DOHH2 (cell line): ENCODE measurements at regions not wholly inside any gene's neighbourhood (a gene's known extent, or its start where the extent isn't known, plus 50 kb on each side); places are given as distances from the start of the nearest gene placed in this dataset.

Experiments
- H3F3A ChIP-seq: fragments of 200-600 bp; sonication (generic), shearing (Covaris generic); 2 replicates; pipeline ENCODE4 v1.6.0; 2016; ENCODE audit warnings: antibody characterized with exemption, mild to moderate bottlenecking; ENCODE audit not compliant: control insufficient read depth, insufficient read depth
- H3K27ac ChIP-seq: fragments of 200-600 bp; sonication (generic); 2 replicates; pipeline ENCODE4 v1.5.1; 2014; ENCODE audit warnings: low read depth, mild to moderate bottlenecking, low read length, moderate library complexity
- H3K27me3 ChIP-seq: fragments of 200-600 bp; sonication (generic); 2 replicates; pipeline ENCODE4 v1.6.1; 2014; ENCODE audit warnings: mild to moderate bottlenecking, low read length, mixed read lengths; ENCODE audit not compliant: control insufficient read depth
- H3K36me3 ChIP-seq: fragments of 200-600 bp; sonication (generic); 2 replicates; pipeline ENCODE4 v1.6.1; 2014; ENCODE audit warnings: mild to moderate bottlenecking, low read length, moderate library complexity, mixed read lengths; ENCODE audit not compliant: control insufficient read depth
- H3K4me1 ChIP-seq: fragments of 200-600 bp; sonication (generic); 2 replicates; pipeline ENCODE4 v1.6.1; 2014; ENCODE audit warnings: mild to moderate bottlenecking, low read length, mixed read lengths; ENCODE audit not compliant: control insufficient read depth
- H3K4me2 ChIP-seq: fragments of 200-600 bp; sonication (generic); 2 replicates; pipeline ENCODE4 v1.6.0; 2014; ENCODE audit warnings: mild to moderate bottlenecking, low read length, moderate library complexity
- H3K4me3 ChIP-seq: fragments of 200-600 bp; sonication (generic); 2 replicates; pipeline ENCODE4 v1.5.1; 2014; ENCODE audit warnings: mild to moderate bottlenecking, low read length, mixed read lengths
- H3K79me2 ChIP-seq: fragments of 200-600 bp; sonication (generic); 2 replicates; pipeline ENCODE4 v1.6.1; 2014; ENCODE audit warnings: mild to moderate bottlenecking, low read length, mixed read lengths; ENCODE audit not compliant: control insufficient read depth
- H3K9me2 ChIP-seq: fragments of 200-600 bp; sonication (generic); replicated peaks from 2 replicates; pipeline ENCODE4 v1.6.1; 2014; ENCODE audit warnings: mild to moderate bottlenecking, low read length, mixed read lengths; ENCODE audit not compliant: control insufficient read depth
- H3K9me3 ChIP-seq: fragments of 200-600 bp; sonication (generic); 2 replicates; pipeline ENCODE4 v1.6.1; 2014; ENCODE audit warnings: antibody characterized with exemption, low read length, mixed read lengths; ENCODE audit not compliant: control insufficient read depth, insufficient read depth
- H4K20me1 ChIP-seq: fragments of 200-600 bp; sonication (generic); 2 replicates; pipeline ENCODE4 v1.6.0; 2014; ENCODE audit warnings: low read depth, mild to moderate bottlenecking, antibody characterized with exemption, low read length, moderate library complexity; ENCODE audit not compliant: control insufficient read depth, insufficient read depth
- EZH2phosphoT487 ChIP-seq: fragments of 200-600 bp; sonication (generic); IDR thresholded peaks from 2 replicates; pipeline ENCODE4 v1.6.1; 2017; ENCODE audit warnings: borderline replicate concordance, mild to moderate bottlenecking, antibody characterized with exemption, low read length, moderate library complexity, mixed read lengths
- TF ChIP-seq, protein P1 (sequence below): fragments of 200-600 bp; sonication (generic); IDR thresholded peaks from one replicate; pipeline ENCODE4 v1.5.1; 2014; ENCODE audit warnings: antibody characterized with exemption, mild to moderate bottlenecking, low read depth, low read length; ENCODE audit not compliant: poor library complexity, severe bottlenecking

DNA sequence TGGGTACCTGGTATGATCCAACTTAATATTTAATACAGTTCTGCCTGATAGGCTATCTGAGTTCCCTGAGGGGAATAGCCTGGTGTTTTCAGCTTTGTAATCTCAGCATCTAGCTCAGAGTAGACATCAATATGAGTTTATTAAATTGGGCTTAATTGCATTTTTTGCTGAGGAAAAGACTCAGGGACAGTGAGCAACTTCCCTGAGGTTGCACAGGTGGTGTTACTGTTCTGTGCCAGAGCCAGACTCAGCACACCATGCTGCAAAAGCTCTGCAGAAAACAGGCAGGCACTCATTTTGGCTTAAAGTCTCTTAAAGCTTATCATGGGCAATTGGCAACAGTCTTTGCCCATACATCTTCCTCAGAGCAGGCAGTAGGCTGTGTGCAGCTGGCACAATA, 90.5 kb upstream of the JUN start:
- H3K27ac ChIP-seq = no peak overlapping the region
- H3K36me3 ChIP-seq = no peaks in the 10 kb centered on the region
- no peak for TF ChIP-seq EZH2phosphoT487
- TF ChIP-seq, protein P1, sequence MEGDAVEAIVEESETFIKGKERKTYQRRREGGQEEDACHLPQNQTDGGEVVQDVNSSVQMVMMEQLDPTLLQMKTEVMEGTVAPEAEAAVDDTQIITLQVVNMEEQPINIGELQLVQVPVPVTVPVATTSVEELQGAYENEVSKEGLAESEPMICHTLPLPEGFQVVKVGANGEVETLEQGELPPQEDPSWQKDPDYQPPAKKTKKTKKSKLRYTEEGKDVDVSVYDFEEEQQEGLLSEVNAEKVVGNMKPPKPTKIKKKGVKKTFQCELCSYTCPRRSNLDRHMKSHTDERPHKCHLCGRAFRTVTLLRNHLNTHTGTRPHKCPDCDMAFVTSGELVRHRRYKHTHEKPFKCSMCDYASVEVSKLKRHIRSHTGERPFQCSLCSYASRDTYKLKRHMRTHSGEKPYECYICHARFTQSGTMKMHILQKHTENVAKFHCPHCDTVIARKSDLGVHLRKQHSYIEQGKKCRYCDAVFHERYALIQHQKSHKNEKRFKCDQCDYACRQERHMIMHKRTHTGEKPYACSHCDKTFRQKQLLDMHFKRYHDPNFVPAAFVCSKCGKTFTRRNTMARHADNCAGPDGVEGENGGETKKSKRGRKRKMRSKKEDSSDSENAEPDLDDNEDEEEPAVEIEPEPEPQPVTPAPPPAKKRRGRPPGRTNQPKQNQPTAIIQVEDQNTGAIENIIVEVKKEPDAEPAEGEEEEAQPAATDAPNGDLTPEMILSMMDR = no peak

DNA sequence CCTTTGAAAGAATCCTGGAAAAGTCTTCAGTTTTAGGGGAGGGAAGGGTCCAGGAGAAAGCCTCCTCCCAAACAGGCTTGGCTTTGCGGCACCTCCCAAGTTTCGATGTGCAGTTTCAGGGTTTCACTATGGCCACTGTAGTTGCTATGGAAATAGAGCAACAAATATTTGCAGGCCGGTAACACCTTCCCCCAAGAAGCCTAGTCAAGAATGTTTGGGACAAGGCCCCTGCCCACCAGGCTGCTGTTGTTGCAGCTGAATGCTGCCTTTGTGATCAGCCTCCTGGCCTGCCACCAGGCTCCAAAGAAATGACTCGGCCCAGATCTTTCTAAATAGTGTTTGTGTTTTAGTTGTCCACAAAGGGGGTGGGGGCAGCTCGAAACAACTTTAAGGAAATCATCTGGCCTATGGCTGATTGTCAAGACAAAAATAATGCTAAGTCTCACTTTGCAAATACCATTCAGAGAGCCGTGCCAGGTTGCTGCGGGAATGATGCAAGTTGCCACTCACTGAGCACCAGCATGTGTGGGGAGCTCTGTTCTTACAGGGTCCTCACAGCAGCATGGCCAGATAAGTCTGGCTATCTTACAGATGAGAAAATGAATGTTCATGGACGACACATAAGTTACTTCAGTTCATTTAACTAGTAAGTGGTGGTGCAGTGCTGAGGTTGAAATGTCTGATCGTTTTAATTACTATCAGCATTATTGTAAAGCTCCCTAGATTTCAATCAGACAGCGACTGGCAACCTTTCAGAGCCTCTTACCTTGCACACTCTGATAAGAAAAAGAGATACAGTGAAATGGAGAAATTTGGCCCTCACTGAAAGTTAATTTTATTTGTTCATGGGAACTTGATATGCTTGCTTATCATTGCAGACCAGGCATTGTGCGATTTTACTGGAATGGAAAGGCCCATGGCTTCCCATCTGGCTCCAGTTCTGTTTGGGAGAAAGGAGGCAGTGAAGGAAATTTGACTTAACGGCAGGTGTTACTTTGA, 91.2 kb upstream of the JUN start:
- no peaks in the 10 kb centered on the region for H3F3A ChIP-seq
- no peak overlapping the region for H3K4me3 ChIP-seq
- TF ChIP-seq, protein P1 = no peak
- TF ChIP-seq EZH2phosphoT487 = no peak
- no peaks in the 10 kb centered on the region for H3K27me3 ChIP-seq
- no peak overlapping the region for H3K27ac ChIP-seq
- no peaks in the 10 kb centered on the region for H3K36me3 ChIP-seq
- no peaks in the 10 kb centered on the region for H4K20me1 ChIP-seq
- H3K4me1 ChIP-seq = no peaks in the 10 kb centered on the region
- no peaks in the 10 kb centered on the region for H3K79me2 ChIP-seq
- H3K9me3 ChIP-seq = no peaks in the 10 kb centered on the region
- H3K4me2 ChIP-seq = no peak overlapping the region
- no peaks in the 10 kb centered on the region for H3K9me2 ChIP-seq

More for the DNA sequence above, 90.5 kb upstream of the JUN start:
- Histone ChIP-seq H3K9me3 (no peaks in the 10 kb centered on the region), H4K20me1 (no peaks in the 10 kb centered on the region), H3K79me2 (no peaks in the 10 kb centered on the region), H3K4me3 (no peak overlapping the region), H3K9me2 (no peaks in the 10 kb centered on the region), H3K4me2 (no peak overlapping the region), H3K27me3 (no peaks in the 10 kb centered on the region), H3F3A (no peaks in the 10 kb centered on the region), H3K4me1 (no peaks in the 10 kb centered on the region)

DNA sequence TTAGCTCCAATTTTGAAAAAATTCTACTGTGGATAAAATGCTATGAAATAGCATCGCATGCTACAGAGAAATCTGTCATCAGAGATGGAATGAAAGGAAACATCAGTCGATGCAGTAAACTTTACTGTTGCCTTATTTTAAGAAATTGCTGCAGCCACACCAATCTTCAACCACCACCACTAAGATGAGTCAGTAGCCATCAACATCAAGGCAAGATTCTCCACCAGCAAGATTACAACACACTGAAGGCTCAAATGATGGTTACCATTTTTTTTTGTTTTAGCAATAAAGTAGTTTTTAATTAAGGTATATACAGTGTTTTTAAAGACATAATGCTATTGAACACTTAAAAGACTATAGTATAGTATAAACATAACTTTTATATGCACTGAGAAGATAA, 95.6 kb upstream of the JUN start:
- Histone ChIP-seq H3K36me3 (no peaks in the 10 kb centered on the region), H4K20me1 (no peaks in the 10 kb centered on the region), H3K4me1 (no peaks in the 10 kb centered on the region), H3K79me2 (no peaks in the 10 kb centered on the region), H3K4me2 (no peak overlapping the region), H3K27me3 (peaks cover 4% of the 10 kb centered on the region; the same call in 1 of the 2 replicates), H3F3A (no peaks in the 10 kb centered on the region), H3K9me3 (no peaks in the 10 kb centered on the region), H3K27ac (no peak overlapping the region), H3K4me3 (no peak overlapping the region), H3K9me2 (no peaks in the 10 kb centered on the region)
- TF ChIP-seq, protein P1 = no peak
- no peak for TF ChIP-seq EZH2phosphoT487
